ENCODE measurements at regions not wholly inside any gene's neighbourhood (a gene's known extent, or its start where the extent isn't known, plus 50 kb on each side); places are given as distances from the start of the nearest gene placed in this dataset.

GRCh38 chr5:96017951-96018350 lies 56.3 kb upstream of the ELL2 start:
- H3K4me1 Mint-ChIP-seq, result no peaks in the 10 kb centered on the region
- no peak overlapping the region for H3K27ac Mint-ChIP-seq
- ATAC-seq (no peak), DNase-seq (ENCODE audit: low spot score) (no peak)
- ChIA-PET POLR2A (no interaction called here), CTCF (no interaction called here)
- H3K36me3 Mint-ChIP-seq, result no peaks in the 10 kb centered on the region
- H3K4me3 Mint-ChIP-seq, result no peak overlapping the region
- peaks cover 3% of the 10 kb centered on the region for H3K9me3 Mint-ChIP-seq
- H3K27me3 Mint-ChIP-seq (ENCODE audit: low read depth), result no peaks in the 10 kb centered on the region
- TF ChIP-seq ZNF671 (CRISPR knock-in tag; IDR thresholded peaks at IDR 0.05) (no peak), ZNF219 (CRISPR knock-in tag; IDR thresholded peaks at IDR 0.05; ENCODE audit: borderline replicate concordance) (no peak), ERG (CRISPR knock-in tag; IDR thresholded peaks at IDR 0.05) (no peak), NFYB (CRISPR knock-in tag; conservative IDR thresholded peaks at IDR 0.05; ENCODE audit: low read depth) (no peak), ETV6 (CRISPR knock-in tag; IDR thresholded peaks at IDR 0.05) (no peak), ZBTB21 (CRISPR knock-in tag; IDR thresholded peaks at IDR 0.05; ENCODE audit: borderline replicate concordance) (no peak), AR (CRISPR knock-in tag; IDR thresholded peaks at IDR 0.05) (no peak), PRDM15 (CRISPR knock-in tag; IDR thresholded peaks at IDR 0.05) (no peak), CDX4 (CRISPR knock-in tag; IDR thresholded peaks at IDR 0.05; ENCODE audit: borderline replicate concordance) (no peak), NFE2L1 (CRISPR knock-in tag; IDR thresholded peaks at IDR 0.05) (no peak), RORB (CRISPR knock-in tag; IDR thresholded peaks at IDR 0.05) (no peak), ELF4 (CRISPR knock-in tag; IDR thresholded peaks at IDR 0.05; ENCODE audit: low read depth) (no peak), ZBTB43 (CRISPR knock-in tag; IDR thresholded peaks at IDR 0.05) (no peak), ATF2 (CRISPR knock-in tag; IDR thresholded peaks at IDR 0.05; ENCODE audit: borderline replicate concordance, low read depth) (no peak), CBFB (CRISPR knock-in tag; IDR thresholded peaks at IDR 0.05; ENCODE audit: low read depth) (no peak)
- TF ChIP-seq, protein P1, sequence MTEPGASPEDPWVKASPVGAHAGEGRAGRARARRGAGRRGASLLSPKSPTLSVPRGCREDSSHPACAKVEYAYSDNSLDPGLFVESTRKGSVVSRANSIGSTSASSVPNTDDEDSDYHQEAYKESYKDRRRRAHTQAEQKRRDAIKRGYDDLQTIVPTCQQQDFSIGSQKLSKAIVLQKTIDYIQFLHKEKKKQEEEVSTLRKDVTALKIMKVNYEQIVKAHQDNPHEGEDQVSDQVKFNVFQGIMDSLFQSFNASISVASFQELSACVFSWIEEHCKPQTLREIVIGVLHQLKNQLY (CRISPR knock-in tag; IDR thresholded peaks at IDR 0.05), result no peak
- TF ChIP-seq, protein P2, sequence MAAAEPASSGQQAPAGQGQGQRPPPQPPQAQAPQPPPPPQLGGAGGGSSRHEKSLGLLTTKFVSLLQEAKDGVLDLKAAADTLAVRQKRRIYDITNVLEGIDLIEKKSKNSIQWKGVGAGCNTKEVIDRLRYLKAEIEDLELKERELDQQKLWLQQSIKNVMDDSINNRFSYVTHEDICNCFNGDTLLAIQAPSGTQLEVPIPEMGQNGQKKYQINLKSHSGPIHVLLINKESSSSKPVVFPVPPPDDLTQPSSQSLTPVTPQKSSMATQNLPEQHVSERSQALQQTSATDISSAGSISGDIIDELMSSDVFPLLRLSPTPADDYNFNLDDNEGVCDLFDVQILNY (CRISPR knock-in tag; IDR thresholded peaks at IDR 0.05), result no peak
- TF ChIP-seq, protein P3, sequence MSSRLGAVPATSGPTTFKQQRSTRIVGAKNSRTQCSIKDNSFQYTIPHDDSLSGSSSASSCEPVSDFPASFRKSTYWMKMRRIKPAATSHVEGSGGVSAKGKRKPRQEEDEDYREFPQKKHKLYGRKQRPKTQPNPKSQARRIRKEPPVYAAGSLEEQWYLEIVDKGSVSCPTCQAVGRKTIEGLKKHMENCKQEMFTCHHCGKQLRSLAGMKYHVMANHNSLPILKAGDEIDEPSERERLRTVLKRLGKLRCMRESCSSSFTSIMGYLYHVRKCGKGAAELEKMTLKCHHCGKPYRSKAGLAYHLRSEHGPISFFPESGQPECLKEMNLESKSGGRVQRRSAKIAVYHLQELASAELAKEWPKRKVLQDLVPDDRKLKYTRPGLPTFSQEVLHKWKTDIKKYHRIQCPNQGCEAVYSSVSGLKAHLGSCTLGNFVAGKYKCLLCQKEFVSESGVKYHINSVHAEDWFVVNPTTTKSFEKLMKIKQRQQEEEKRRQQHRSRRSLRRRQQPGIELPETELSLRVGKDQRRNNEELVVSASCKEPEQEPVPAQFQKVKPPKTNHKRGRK (CRISPR knock-in tag; IDR thresholded peaks at IDR 0.05; ENCODE audit: borderline replicate concordance), result no peak
- TF ChIP-seq, protein P4, sequence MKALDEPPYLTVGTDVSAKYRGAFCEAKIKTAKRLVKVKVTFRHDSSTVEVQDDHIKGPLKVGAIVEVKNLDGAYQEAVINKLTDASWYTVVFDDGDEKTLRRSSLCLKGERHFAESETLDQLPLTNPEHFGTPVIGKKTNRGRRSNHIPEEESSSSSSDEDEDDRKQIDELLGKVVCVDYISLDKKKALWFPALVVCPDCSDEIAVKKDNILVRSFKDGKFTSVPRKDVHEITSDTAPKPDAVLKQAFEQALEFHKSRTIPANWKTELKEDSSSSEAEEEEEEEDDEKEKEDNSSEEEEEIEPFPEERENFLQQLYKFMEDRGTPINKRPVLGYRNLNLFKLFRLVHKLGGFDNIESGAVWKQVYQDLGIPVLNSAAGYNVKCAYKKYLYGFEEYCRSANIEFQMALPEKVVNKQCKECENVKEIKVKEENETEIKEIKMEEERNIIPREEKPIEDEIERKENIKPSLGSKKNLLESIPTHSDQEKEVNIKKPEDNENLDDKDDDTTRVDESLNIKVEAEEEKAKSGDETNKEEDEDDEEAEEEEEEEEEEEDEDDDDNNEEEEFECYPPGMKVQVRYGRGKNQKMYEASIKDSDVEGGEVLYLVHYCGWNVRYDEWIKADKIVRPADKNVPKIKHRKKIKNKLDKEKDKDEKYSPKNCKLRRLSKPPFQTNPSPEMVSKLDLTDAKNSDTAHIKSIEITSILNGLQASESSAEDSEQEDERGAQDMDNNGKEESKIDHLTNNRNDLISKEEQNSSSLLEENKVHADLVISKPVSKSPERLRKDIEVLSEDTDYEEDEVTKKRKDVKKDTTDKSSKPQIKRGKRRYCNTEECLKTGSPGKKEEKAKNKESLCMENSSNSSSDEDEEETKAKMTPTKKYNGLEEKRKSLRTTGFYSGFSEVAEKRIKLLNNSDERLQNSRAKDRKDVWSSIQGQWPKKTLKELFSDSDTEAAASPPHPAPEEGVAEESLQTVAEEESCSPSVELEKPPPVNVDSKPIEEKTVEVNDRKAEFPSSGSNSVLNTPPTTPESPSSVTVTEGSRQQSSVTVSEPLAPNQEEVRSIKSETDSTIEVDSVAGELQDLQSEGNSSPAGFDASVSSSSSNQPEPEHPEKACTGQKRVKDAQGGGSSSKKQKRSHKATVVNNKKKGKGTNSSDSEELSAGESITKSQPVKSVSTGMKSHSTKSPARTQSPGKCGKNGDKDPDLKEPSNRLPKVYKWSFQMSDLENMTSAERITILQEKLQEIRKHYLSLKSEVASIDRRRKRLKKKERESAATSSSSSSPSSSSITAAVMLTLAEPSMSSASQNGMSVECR (CRISPR knock-in tag; IDR thresholded peaks at IDR 0.05; ENCODE audit: borderline replicate concordance), result no peak
